MM.1S (cell line): ENCODE measurements at regions not wholly inside any gene's neighbourhood (a gene's known extent, or its start where the extent isn't known, plus 50 kb on each side); places are given as distances from the start of the nearest gene placed in this dataset.
"Not testable (repeated sequence)": the region's sequence is repeated elsewhere in the genome, so short reads cannot be mapped to it uniquely, and the experiment has no call there.

Experiments used
- DNase-seq: peaks from one replicate; pipeline ENCODE4 v3.0.0-alpha.2; 2015
- H2AFZ ChIP-seq: fragments of 300-600 bp; sonication (generic); 2 replicates; pipeline ENCODE4 v1.6.0; 2016; ENCODE audit warnings: antibody characterized with exemption, low read length
- H3F3A ChIP-seq: fragments of 300-600 bp; sonication (generic); 2 replicates; pipeline ENCODE4 v1.6.1; 2016; ENCODE audit warnings: mild to moderate bottlenecking, antibody characterized with exemption, low read length, moderate library complexity, mixed read lengths; ENCODE audit not compliant: insufficient read depth
- H3K27ac ChIP-seq: fragments of 300-600 bp; sonication (generic); 2 replicates; pipeline ENCODE4 v1.5.1; 2016; ENCODE audit warnings: mild to moderate bottlenecking, low read length
- H3K27me3 ChIP-seq: fragments of 300-600 bp; sonication (generic); replicated peaks from 2 replicates; pipeline ENCODE4 v1.6.0; 2016; ENCODE audit warnings: low read length; ENCODE audit not compliant: insufficient read depth
- H3K36me3 ChIP-seq: fragments of 300-600 bp; sonication (generic); replicated peaks from 2 replicates; pipeline ENCODE4 v1.6.1; 2016; ENCODE audit warnings: mild to moderate bottlenecking, low read length, mixed read lengths; ENCODE audit not compliant: insufficient read depth
- H3K4me1 ChIP-seq: fragments of 300-600 bp; sonication (generic); 2 replicates; pipeline ENCODE4 v1.6.1; 2016; ENCODE audit warnings: low read length, mixed read lengths
- H3K4me2 ChIP-seq: fragments of 300-600 bp; sonication (generic); 2 replicates; pipeline ENCODE4 v1.6.0; 2016; ENCODE audit warnings: low read depth, low read length
- H3K4me3 ChIP-seq: fragments of 300-600 bp; sonication (generic); 2 replicates; pipeline ENCODE4 v1.5.1; 2016; ENCODE audit warnings: low read length, mixed read lengths
- H3K79me2 ChIP-seq: fragments of 300-600 bp; sonication (generic); 2 replicates; pipeline ENCODE4 v1.6.1; 2016; ENCODE audit warnings: mixed run types, low read length, mixed read lengths
- H3K9ac ChIP-seq: fragments of 300-600 bp; sonication (generic); 2 replicates; pipeline ENCODE4 v1.6.1; 2016; ENCODE audit warnings: low read length, mixed read lengths
- H3K9me2 ChIP-seq: fragments of 300-600 bp; sonication (generic); replicated peaks from 2 replicates; pipeline ENCODE4 v1.6.1; 2016; ENCODE audit warnings: mild to moderate bottlenecking, low read length, mixed read lengths; ENCODE audit not compliant: insufficient read depth
- H3K9me3 ChIP-seq: fragments of 300-600 bp; sonication (generic); replicated peaks from 2 replicates; pipeline ENCODE4 v1.6.1; 2016; ENCODE audit warnings: mild to moderate bottlenecking, low read length, mixed read lengths; ENCODE audit not compliant: insufficient read depth
- H4K20me1 ChIP-seq: fragments of 300-600 bp; sonication (generic); 2 replicates; pipeline ENCODE4 v1.6.1; 2016; ENCODE audit warnings: mild to moderate bottlenecking, low read length, moderate library complexity, mixed read lengths; ENCODE audit not compliant: insufficient read depth
- CTCF ChIP-seq: fragments of 300-600 bp; sonication (generic); IDR thresholded peaks from 2 replicates; pipeline ENCODE4 v1.5.1; 2016; ENCODE audit warnings: antibody characterized with exemption, low read length, mixed read lengths
- EZH2 ChIP-seq: fragments of 300-600 bp; sonication (generic); optimal IDR thresholded peaks from 2 replicates; pipeline ENCODE3; 2017; ENCODE audit warnings: low read depth, mild to moderate bottlenecking, antibody characterized with exemption, low read length, mixed read lengths
- EZH2phosphoT487 ChIP-seq: fragments of 300-600 bp; sonication (generic); IDR thresholded peaks from 2 replicates; pipeline ENCODE4 v1.6.1; 2018; ENCODE audit warnings: antibody characterized with exemption, low read length

- DNase-seq, result no peak
- Histone ChIP-seq H3K9ac (no peak overlapping the region), H3K9me3 (no peaks in the 10 kb centered on the region), H4K20me1 (no peaks in the 10 kb centered on the region), H2AFZ (no peak overlapping the region), H3K36me3 (no peaks in the 10 kb centered on the region), H3K9me2 (no peaks in the 10 kb centered on the region), H3K4me1 (no peaks in the 10 kb centered on the region), H3F3A (no peaks in the 10 kb centered on the region), H3K27ac (no peak overlapping the region), H3K4me3 (no peak overlapping the region), H3K4me2 (no peak overlapping the region), H3K79me2 (no peaks in the 10 kb centered on the region), H3K27me3 (no peaks in the 10 kb centered on the region)
- no peak for TF ChIP-seq EZH2phosphoT487
Observed at GRCh38 chr5:74975582-74975981, 76.8 kb downstream of the GCNT4 start.

GRCh38 chr5:74974451-74975091, 77.8 kb downstream of the GCNT4 start:
- Histone ChIP-seq H3K4me2 (no peak overlapping the region), H3K36me3 (no peaks in the 10 kb centered on the region), H3K4me3 (no peak overlapping the region), H3K4me1 (no peaks in the 10 kb centered on the region), H3K9me2 (no peaks in the 10 kb centered on the region), H3K79me2 (no peaks in the 10 kb centered on the region), H2AFZ (no peak overlapping the region), H3K9ac (no peak overlapping the region), H3K27me3 (no peaks in the 10 kb centered on the region), H3K9me3 (no peaks in the 10 kb centered on the region), H4K20me1 (no peaks in the 10 kb centered on the region), H3K27ac (no peak overlapping the region), H3F3A (no peaks in the 10 kb centered on the region)
- DNase-seq, result no peak
- no peak for TF ChIP-seq EZH2
- TF ChIP-seq EZH2phosphoT487, result no peak
- TF ChIP-seq CTCF, result no peak

GRCh38 chr5:74973694-74974093, 78.7 kb downstream of the GCNT4 start:
- no peaks in the 10 kb centered on the region for H3K27me3 ChIP-seq
- H3K4me2 ChIP-seq, result no peak overlapping the region
- no peak overlapping the region for H3K27ac ChIP-seq
- H3K9me2 ChIP-seq, result no peaks in the 10 kb centered on the region
- no peaks in the 10 kb centered on the region for H3K9me3 ChIP-seq
- no peaks in the 10 kb centered on the region for H3K79me2 ChIP-seq
- no peak overlapping the region for H3K4me3 ChIP-seq
- no peaks in the 10 kb centered on the region for H3F3A ChIP-seq
- TF ChIP-seq EZH2phosphoT487 (no peak), EZH2 (no peak), CTCF (no peak)
- H3K4me1 ChIP-seq, result no peaks in the 10 kb centered on the region
- H4K20me1 ChIP-seq, result no peaks in the 10 kb centered on the region
- no peak overlapping the region for H2AFZ ChIP-seq
- no peak for DNase-seq
- no peak overlapping the region for H3K9ac ChIP-seq
- no peaks in the 10 kb centered on the region for H3K36me3 ChIP-seq

GRCh38 chr5:74971947-74972460, 80.4 kb downstream of the GCNT4 start:
- DNase-seq, result no peak
- no peak overlapping the region for H3K9ac ChIP-seq

GRCh38 chr5:74970891-74971290, 81.5 kb downstream of the GCNT4 start:
- H4K20me1 ChIP-seq, H3K9me3 ChIP-seq, H3F3A ChIP-seq, H3K4me2 ChIP-seq, H3K9me2 ChIP-seq, H3K9ac ChIP-seq, DNase-seq, H2AFZ ChIP-seq, H3K36me3 ChIP-seq, H3K4me1 ChIP-seq, H3K79me2 ChIP-seq, H3K27me3 ChIP-seq, H3K4me3 ChIP-seq, H3K27ac ChIP-seq: not testable (repeated sequence)

More at GRCh38 chr5:74971947-74972460, 80.4 kb downstream of the GCNT4 start:
- no peak for TF ChIP-seq EZH2
- TF ChIP-seq CTCF, result no peak
- TF ChIP-seq EZH2phosphoT487, result no peak
- H4K20me1 ChIP-seq, result no peaks in the 10 kb centered on the region
- H3K4me2 ChIP-seq, result no peak overlapping the region
- no peaks in the 10 kb centered on the region for H3K4me1 ChIP-seq
- no peak overlapping the region for H3K27ac ChIP-seq
- H3F3A ChIP-seq, result no peaks in the 10 kb centered on the region
- H3K27me3 ChIP-seq, result no peaks in the 10 kb centered on the region
- no peaks in the 10 kb centered on the region for H3K36me3 ChIP-seq
- H2AFZ ChIP-seq, result no peak overlapping the region
- H3K79me2 ChIP-seq, result no peaks in the 10 kb centered on the region
- H3K9me3 ChIP-seq, result no peaks in the 10 kb centered on the region
- H3K9me2 ChIP-seq, result no peaks in the 10 kb centered on the region
- no peak overlapping the region for H3K4me3 ChIP-seq
